Neutrophil (primary cell): ENCODE measurements at regions not wholly inside any gene's neighbourhood (a gene's known extent, or its start where the extent isn't known, plus 50 kb on each side); places are given as distances from the start of the nearest gene placed in this dataset.

ENCODE experiments used
- H3K27ac ChIP-seq: fragments of 200-600 bp; sonication (generic); 2 replicates; pipeline ENCODE4 v1.5.1; 2016; ENCODE audit warnings: mild to moderate bottlenecking, moderate library complexity
- H3K27me3 ChIP-seq: fragments of 200-600 bp; sonication (generic); 2 replicates; pipeline ENCODE4 v1.6.0; 2016; ENCODE audit warnings: mild to moderate bottlenecking
- H3K36me3 ChIP-seq: fragments of 200-600 bp; sonication (generic); 2 replicates; pipeline ENCODE4 v1.5.1; 2017
- H3K4me1 ChIP-seq, 2 experiments: fragments of 200-600 bp in 1 of 2; sonication (generic) in 1 of 2; 1 replicate in 1 of 2; 2 replicates in 1 of 2; pipeline versions ENCODE4 v1.5.1 to v1.6.1; 2013 to 2016; ENCODE audit warnings: low read depth in 1 of 2, low read length in 1 of 2, mild to moderate bottlenecking in 1 of 2, moderate library complexity in 1 of 2; ENCODE audit not compliant: control insufficient read depth in 1 of 2, insufficient read depth in 1 of 2
- H3K4me3 ChIP-seq, 2 experiments: fragments of 200-600 bp in 1 of 2; sonication (generic) in 1 of 2; 1 replicate in 1 of 2; 2 replicates in 1 of 2; pipeline ENCODE4 v1.5.1; 2013 to 2016; ENCODE audit warnings: low read depth in 1 of 2, low read length in 1 of 2, mild to moderate bottlenecking in 1 of 2, moderate library complexity in 1 of 2
- H3K9me3 ChIP-seq: fragments of 200-600 bp; sonication (generic); 2 replicates; pipeline ENCODE4 v1.5.1; 2016
- CTCF ChIP-seq: fragments of 200-600 bp; sonication (generic); IDR thresholded peaks from 2 replicates; pipeline ENCODE4 v1.5.1; 2016; ENCODE audit warnings: antibody characterized with exemption

DNA sequence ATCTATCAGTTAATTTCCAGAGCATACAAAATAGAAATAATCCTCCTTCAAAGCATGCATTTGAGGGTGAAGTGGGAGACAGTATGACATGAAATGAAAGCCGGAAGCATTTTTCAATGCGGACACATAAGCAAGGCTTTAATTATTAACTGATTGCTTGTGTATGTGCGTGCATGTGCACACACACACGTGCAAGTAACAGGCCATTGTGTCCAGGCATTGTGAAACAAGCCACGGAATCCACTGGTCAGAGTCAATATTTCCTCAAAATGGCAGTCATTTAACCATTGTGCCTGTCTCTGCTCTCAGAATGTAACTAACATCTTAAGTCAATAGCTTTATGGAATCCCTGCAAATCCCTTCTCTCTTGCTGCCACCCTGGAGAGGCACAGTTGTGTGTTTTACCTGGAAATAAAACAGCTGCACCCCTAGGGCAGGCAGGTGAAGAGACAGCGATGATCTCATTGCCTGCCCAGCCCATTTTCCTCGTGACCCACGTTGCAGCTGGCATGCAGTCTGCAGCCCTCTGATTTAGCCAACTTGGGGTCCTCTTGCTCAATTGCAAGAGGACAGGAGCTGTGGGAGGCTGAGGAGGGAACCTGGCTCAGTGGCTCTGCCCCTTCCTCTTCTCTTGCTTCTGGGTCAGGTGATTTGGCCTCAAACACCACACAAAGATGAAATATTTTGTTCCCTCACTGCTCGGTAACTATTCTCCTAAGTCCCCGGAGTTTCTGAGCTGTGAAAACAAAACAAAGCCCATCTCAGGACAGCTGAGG lies 500.9 kb upstream of the ZMIZ1 start:
- no peak for TF ChIP-seq CTCF
- no peaks in the 10 kb centered on the region for H3K9me3 ChIP-seq
- H3K27ac ChIP-seq = peak overlapping the region; percentile 55
- peaks cover 17 to 20% of the 10 kb centered on the region in 2 experiments for H3K4me1 ChIP-seq
- no peak overlapping the region for H3K4me3 ChIP-seq
- no peaks in the 10 kb centered on the region for H3K27me3 ChIP-seq
- H3K36me3 ChIP-seq = no peaks in the 10 kb centered on the region

DNA sequence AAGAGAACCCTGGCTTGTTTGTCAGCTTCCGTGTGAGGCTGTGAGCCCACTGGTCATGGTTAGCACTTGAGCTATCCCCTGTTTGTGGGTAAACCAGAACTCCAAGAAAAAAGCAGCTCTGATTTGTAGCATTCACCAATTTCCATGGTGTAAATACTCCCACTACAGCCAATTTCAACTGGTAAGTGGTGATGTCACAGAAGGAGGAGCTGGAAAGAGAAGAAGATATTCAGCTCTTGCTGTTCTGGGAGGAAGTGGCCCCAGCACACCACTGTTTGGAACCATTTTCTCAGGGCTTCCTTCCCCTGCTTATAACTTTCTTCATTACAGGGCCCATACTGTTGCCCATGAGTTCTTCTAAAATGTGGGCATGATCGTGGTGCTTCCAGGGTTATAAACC lies 500.1 kb upstream of the ZMIZ1 start:
- no peaks in the 10 kb centered on the region for H3K36me3 ChIP-seq
- no peaks in the 10 kb centered on the region for H3K9me3 ChIP-seq
- H3K27ac ChIP-seq = peak overlapping the region; percentile 55
- H3K4me1 ChIP-seq = peaks cover 17 to 20% of the 10 kb centered on the region in 2 experiments
- no peak overlapping the region for H3K4me3 ChIP-seq
- H3K27me3 ChIP-seq = no peaks in the 10 kb centered on the region
- TF ChIP-seq CTCF = no peak

DNA sequence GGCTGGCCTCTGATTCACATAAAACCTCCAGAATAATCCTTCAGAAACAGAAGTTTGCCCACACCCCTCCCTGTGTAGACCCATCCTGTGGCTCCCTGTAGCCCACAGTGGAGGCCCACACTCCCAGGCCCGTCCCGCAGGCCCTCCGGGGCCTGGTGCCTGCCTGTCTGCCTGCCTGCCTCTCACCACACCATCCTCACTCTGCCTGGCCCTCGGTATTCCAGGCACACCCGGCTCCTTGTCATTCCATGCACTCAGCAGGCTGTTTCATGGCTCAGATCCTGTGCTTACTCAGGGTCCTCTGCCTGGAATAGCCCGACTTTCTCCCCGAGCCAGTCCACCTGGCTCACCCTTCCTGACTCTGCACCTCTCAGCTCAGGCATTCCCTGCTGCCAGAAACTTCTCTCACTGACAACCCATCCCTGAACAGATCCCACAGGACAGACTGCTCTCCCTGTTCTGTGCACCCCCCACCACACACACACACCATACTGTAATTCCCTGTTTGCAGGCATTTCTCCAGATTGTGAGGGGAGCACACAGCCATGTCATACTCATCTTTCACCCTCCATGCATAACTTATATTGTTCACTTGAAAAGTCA lies 498.0 kb upstream of the ZMIZ1 start:
- no peak for TF ChIP-seq CTCF
- H3K36me3 ChIP-seq = no peaks in the 10 kb centered on the region
- H3K27me3 ChIP-seq = no peaks in the 10 kb centered on the region
- H3K27ac ChIP-seq = no peak overlapping the region
- H3K9me3 ChIP-seq = no peaks in the 10 kb centered on the region
- H3K4me1 ChIP-seq = peaks cover 17 to 20% of the 10 kb centered on the region in 2 experiments
- H3K4me3 ChIP-seq = no peak overlapping the region

DNA sequence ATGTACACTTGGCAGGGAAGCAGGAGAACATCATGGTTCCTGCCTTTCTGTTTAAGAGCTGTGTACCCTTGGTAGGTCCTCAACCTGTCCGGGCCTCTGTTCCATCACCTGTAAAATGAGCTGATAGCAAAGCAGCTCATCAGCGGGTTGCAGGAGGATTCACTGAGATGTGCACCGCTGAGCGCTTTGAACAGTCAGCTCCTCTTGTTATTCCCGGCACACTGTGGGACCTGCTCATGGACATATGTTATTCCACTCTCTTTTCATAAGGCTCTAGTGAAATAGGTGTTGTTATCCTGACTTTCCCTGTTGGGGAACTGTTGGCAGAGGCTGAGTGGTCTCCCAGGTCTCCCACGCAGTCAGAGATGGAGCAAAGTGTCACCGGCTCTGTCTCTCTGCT lies 497.5 kb upstream of the ZMIZ1 start:
- H3K36me3 ChIP-seq = no peaks in the 10 kb centered on the region
- no peak for TF ChIP-seq CTCF
- no peak overlapping the region for H3K4me3 ChIP-seq
- H3K27ac ChIP-seq = no peak overlapping the region
- H3K27me3 ChIP-seq = no peaks in the 10 kb centered on the region
- no peaks in the 10 kb centered on the region for H3K9me3 ChIP-seq
- peaks cover 20 to 22% of the 10 kb centered on the region in 2 experiments for H3K4me1 ChIP-seq

DNA sequence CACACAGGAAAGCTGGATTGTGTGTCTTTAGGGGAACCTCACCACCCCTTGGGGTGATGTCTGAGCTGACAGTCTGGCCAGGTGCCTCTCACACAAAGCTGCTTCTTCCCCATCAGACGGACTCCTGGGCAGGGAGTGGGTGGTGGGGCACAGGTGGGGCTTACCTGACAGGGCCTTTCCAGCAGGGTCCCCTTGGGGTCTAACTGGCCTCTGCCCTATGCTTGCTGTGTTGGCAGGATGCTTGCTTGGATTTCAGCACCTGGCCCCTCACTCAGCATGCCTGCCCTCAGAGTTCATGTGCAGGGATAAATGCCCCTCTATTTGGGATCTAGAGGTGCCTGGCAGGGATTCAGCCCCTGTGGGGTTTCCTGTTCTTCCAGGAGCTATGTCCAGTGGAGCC lies 496.9 kb upstream of the ZMIZ1 start:
- TF ChIP-seq CTCF = no peak

More for the DNA sequence above, 496.9 kb upstream of the ZMIZ1 start:
- Histone ChIP-seq H3K27me3 (no peaks in the 10 kb centered on the region), H3K4me1 (peaks cover 26 to 28% of the 10 kb centered on the region in 2 experiments), H3K27ac (no peak overlapping the region), H3K36me3 (no peaks in the 10 kb centered on the region), H3K4me3 (no peak overlapping the region), H3K9me3 (no peaks in the 10 kb centered on the region)
